GM12878 (cell line): ENCODE measurements at regions not wholly inside any gene's neighbourhood (a gene's known extent, or its start where the extent isn't known, plus 50 kb on each side); places are given as distances from the start of the nearest gene placed in this dataset.

Experiments used
- ATAC-seq: fragments of 200-7000 bp; cut with Tn5 transposase; 3 replicates; pipeline ENCODE4 v1.9.1; 2020; ENCODE audit warnings: mild to moderate bottlenecking, moderate library complexity
- BruUV-seq: library from RNA; stranded (reverse); fragments of 400-500 nt; replicated peaks from 2 replicates; lab custom pipeline; 2021; lab: Mats Ljungman, UMichigan
- CTCF ChIA-PET: fragments of 300-600 bp; sonication (Branson Sonifier 250); formaldehyde crosslinking; extraction: SDS; loops from one replicate; lab custom pipeline; 2021; ENCODE audit warnings: inconsistent platforms; lab: Yijun Ruan, JAX
- POLR2A ChIA-PET: fragments of 350-600 bp; formaldehyde crosslinking; extraction: SDS; loops from one replicate; lab custom pipeline; 2021; ENCODE audit warnings: inconsistent platforms; lab: Charles Lee
- RAD21 ChIA-PET: fragments of 300-600 bp; sonication (Branson Sonifier 250); formaldehyde crosslinking; loops from one replicate; lab custom pipeline; 2023; ENCODE audit warnings: antibody characterized with exemption; ENCODE audit not compliant: unreplicated experiment; lab: Charles Lee
- SMC1A ChIA-PET: fragments of 300-600 bp; sonication (Branson Sonifier 250); formaldehyde crosslinking; loops from one replicate; lab custom pipeline; 2023; ENCODE audit not compliant: unreplicated experiment, uncharacterized antibody; lab: Charles Lee
- DNase-seq: peaks from one replicate; pipeline ENCODE4 v3.0.0-alpha.2; 2011; ENCODE audit warnings: low read depth, low spot score
- FAIRE-seq: peaks from 3 replicates; lab custom pipeline; 2011; peaks lifted over from hg19 to GRCh38; lab: Jason Lieb, UNC
- H2AFZ ChIP-seq: 2 replicates; pipeline ENCODE4 v1.6.0; 2011; ENCODE audit warnings: low read depth, low read length, control low read depth; ENCODE audit not compliant: control insufficient read depth
- H3K27ac ChIP-seq: 2 replicates; pipeline ENCODE4 v1.5.1; 2011; ENCODE audit warnings: control low read depth; ENCODE audit not compliant: control insufficient read depth, insufficient read depth
- H3K27me3 ChIP-seq, 2 experiments: replicated peaks in 1 of 2; 2 replicates each; pipeline versions ENCODE4 v1.6.0 to v1.6.1; 2011; ENCODE audit warnings: low read length in 1 of 2; ENCODE audit not compliant: control insufficient read depth in 2 of 2, insufficient read depth in 2 of 2
- H3K36me3 ChIP-seq, 2 experiments: 2 replicates each; pipeline ENCODE4 v1.5.1; 2011; ENCODE audit warnings: low read length in 1 of 2; ENCODE audit not compliant: control insufficient read depth in 2 of 2, insufficient read depth in 2 of 2
- H3K4me1 ChIP-seq: 2 replicates; pipeline ENCODE4 v1.6.1; 2011; ENCODE audit warnings: mild to moderate bottlenecking, low read length, moderate library complexity, mixed read lengths; ENCODE audit not compliant: control insufficient read depth, insufficient read depth
- H3K4me2 ChIP-seq: 2 replicates; pipeline ENCODE4 v1.6.0; 2011; ENCODE audit warnings: control low read depth; ENCODE audit not compliant: control insufficient read depth, insufficient read depth
- H3K4me3 ChIP-seq: fragments of 200-600 bp; sonication (generic); 2 replicates; pipeline ENCODE4 v1.5.1; 2016
- H3K79me2 ChIP-seq: 2 replicates; pipeline ENCODE4 v1.6.0; 2011; ENCODE audit warnings: low read length; ENCODE audit not compliant: control insufficient read depth, insufficient read depth
- H3K9ac ChIP-seq: 2 replicates; pipeline ENCODE4 v1.8.0; 2011; ENCODE audit warnings: low read length, control low read depth, mixed read lengths; ENCODE audit not compliant: control insufficient read depth, insufficient read depth
- H3K9me3 ChIP-seq: replicated peaks from 3 replicates; pipeline ENCODE4 v1.5.1; 2011; ENCODE audit warnings: mild to moderate bottlenecking, low read length; ENCODE audit not compliant: control insufficient read depth, insufficient read depth
- H4K20me1 ChIP-seq: 2 replicates; pipeline ENCODE4 v1.6.0; 2011; ENCODE audit not compliant: control insufficient read depth, insufficient read depth
- BCL11A ChIP-seq: IDR thresholded peaks from 2 replicates; pipeline ENCODE4 v1.6.1; 2011; ENCODE audit warnings: low read depth, low read length
- NFYB ChIP-seq: IDR thresholded peaks from 2 replicates; pipeline ENCODE4 v1.6.1; 2011; ENCODE audit warnings: low read depth, mild to moderate bottlenecking, low read length, improper control_type of control experiment, moderate library complexity; ENCODE audit not compliant: insufficient read depth
- NRF1 ChIP-seq: conservative IDR thresholded peaks from 2 replicates; pipeline ENCODE4 v1.6.1; 2011; ENCODE audit warnings: mild to moderate bottlenecking, low read depth, low read length, improper control_type of control experiment
- POLR2A ChIP-seq: IDR thresholded peaks from 2 replicates; pipeline ENCODE4 v1.6.1; 2011; ENCODE audit warnings: low read depth, mild to moderate bottlenecking, low read length
- POLR2AphosphoS5 ChIP-seq: IDR thresholded peaks from 2 replicates; pipeline ENCODE4 v1.6.1; 2011; ENCODE audit warnings: mild to moderate bottlenecking, low read length, inconsistent platforms
- POU2F2 ChIP-seq: IDR thresholded peaks from 3 replicates; pipeline ENCODE4 v1.6.1; 2011; ENCODE audit warnings: low read depth, mild to moderate bottlenecking, low read length, borderline replicate concordance
- RAD51 ChIP-seq: fragments of 450-650 bp; IDR thresholded peaks from 2 replicates; pipeline ENCODE4 v1.6.1; 2016; ENCODE audit warnings: moderate library complexity, mild to moderate bottlenecking, inconsistent platforms
- SREBF1 ChIP-seq: IDR thresholded peaks from 2 replicates; pipeline ENCODE4 v1.6.1; 2012; ENCODE audit warnings: mild to moderate bottlenecking, low read length
- SUPT20H ChIP-seq: IDR thresholded peaks from 2 replicates; pipeline ENCODE4 v1.6.1; 2011; ENCODE audit warnings: low read depth, mild to moderate bottlenecking, low read length, moderate library complexity, borderline replicate concordance; ENCODE audit not compliant: control insufficient read depth
- TCF3 ChIP-seq: IDR thresholded peaks from 2 replicates; pipeline ENCODE4 v1.6.1; 2012; ENCODE audit warnings: low read depth, mild to moderate bottlenecking, low read length, borderline replicate concordance; ENCODE audit not compliant: insufficient read depth
- YY1 ChIP-seq: IDR thresholded peaks from 2 replicates; pipeline ENCODE4 v1.6.1; 2011; ENCODE audit warnings: low read depth, mild to moderate bottlenecking, low read length
- WGBS: methylation state at CpG from one replicate; pipeline ENCODE4 v1.1.6; 2016; ENCODE audit warnings: low lambda C conversion rate; ENCODE audit not compliant: insufficient replicate concordance, insufficient coverage; ENCODE audit errors: missing lambda C conversion rate; 5-methylcytosine and 5-hydroxymethylcytosine counted together
- in situ Hi-C: fragments of 300-500 bp; cut with MboI; formaldehyde crosslinking; loops from 9 replicates; pipeline ENCODE4 v1.14.3; 2018; ENCODE audit warnings: mixed read lengths
- intact Hi-C: fragments of 100-400 bp; cut with micrococcal nuclease; formaldehyde crosslinking; loops from one replicate; pipeline ENCODE4 v1.14.2; 2022; ENCODE audit not compliant: unreplicated experiment
- TF ChIP-seq, protein P1 (sequence below): fragments of 450-650 bp; formaldehyde crosslinking; IDR thresholded peaks from 2 replicates; pipeline ENCODE4 v1.5.0; 2022; ENCODE audit warnings: mild to moderate bottlenecking, missing genetic modification characterization
- TF ChIP-seq, protein P2 (sequence below): IDR thresholded peaks from 2 replicates; pipeline ENCODE4 v1.6.1; 2012; ENCODE audit warnings: low read depth, low read length, improper control_type of control experiment
- TF ChIP-seq, protein P3 (sequence below): fragments of 450-650 bp; conservative IDR thresholded peaks from 2 replicates; pipeline ENCODE4 v1.6.1; 2017; ENCODE audit warnings: mild to moderate bottlenecking, moderate library complexity

GRCh38 chr2:177119099-177119498 is 93.5 kb upstream of the HNRNPA3 start:
- no peak for DNase-seq
- no peak for FAIRE-seq
- no peak overlapping the region for H3K4me3 ChIP-seq
- H3K9me3 ChIP-seq: no peaks in the 10 kb centered on the region
- ATAC-seq: no peak
- CTCF ChIA-PET: no interaction called here
- no peaks in the 10 kb centered on the region for H3K79me2 ChIP-seq
- H4K20me1 ChIP-seq: no peaks in the 10 kb centered on the region
- H3K27ac ChIP-seq: no peak overlapping the region
- intact Hi-C loops (no loop called here), in situ Hi-C loops (no loop called here)
- RAD21 ChIA-PET: no interaction called here
- no peak overlapping the region for H2AFZ ChIP-seq
- H3K9ac ChIP-seq: no peak overlapping the region
- H3K27me3 ChIP-seq: no peaks in the 10 kb centered on the region; a peak in 1 of 4 replicates
- POLR2A ChIA-PET: no interaction called here
- H3K4me1 ChIP-seq: no peaks in the 10 kb centered on the region
- TF ChIP-seq, protein P1, sequence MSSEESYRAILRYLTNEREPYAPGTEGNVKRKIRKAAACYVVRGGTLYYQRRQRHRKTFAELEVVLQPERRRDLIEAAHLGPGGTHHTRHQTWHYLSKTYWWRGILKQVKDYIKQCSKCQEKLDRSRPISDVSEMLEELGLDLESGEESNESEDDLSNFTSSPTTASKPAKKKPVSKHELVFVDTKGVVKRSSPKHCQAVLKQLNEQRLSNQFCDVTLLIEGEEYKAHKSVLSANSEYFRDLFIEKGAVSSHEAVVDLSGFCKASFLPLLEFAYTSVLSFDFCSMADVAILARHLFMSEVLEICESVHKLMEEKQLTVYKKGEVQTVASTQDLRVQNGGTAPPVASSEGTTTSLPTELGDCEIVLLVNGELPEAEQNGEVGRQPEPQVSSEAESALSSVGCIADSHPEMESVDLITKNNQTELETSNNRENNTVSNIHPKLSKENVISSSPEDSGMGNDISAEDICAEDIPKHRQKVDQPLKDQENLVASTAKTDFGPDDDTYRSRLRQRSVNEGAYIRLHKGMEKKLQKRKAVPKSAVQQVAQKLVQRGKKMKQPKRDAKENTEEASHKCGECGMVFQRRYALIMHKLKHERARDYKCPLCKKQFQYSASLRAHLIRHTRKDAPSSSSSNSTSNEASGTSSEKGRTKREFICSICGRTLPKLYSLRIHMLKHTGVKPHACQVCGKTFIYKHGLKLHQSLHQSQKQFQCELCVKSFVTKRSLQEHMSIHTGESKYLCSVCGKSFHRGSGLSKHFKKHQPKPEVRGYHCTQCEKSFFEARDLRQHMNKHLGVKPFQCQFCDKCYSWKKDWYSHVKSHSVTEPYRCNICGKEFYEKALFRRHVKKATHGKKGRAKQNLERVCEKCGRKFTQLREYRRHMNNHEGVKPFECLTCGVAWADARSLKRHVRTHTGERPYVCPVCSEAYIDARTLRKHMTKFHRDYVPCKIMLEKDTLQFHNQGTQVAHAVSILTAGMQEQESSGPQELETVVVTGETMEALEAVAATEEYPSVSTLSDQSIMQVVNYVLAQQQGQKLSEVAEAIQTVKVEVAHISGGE (CRISPR knock-in tag): no peak
- TF ChIP-seq POLR2A: no peak
- TF ChIP-seq POU2F2: no peak
- no peak for TF ChIP-seq BCL11A
- TF ChIP-seq, protein P2, sequence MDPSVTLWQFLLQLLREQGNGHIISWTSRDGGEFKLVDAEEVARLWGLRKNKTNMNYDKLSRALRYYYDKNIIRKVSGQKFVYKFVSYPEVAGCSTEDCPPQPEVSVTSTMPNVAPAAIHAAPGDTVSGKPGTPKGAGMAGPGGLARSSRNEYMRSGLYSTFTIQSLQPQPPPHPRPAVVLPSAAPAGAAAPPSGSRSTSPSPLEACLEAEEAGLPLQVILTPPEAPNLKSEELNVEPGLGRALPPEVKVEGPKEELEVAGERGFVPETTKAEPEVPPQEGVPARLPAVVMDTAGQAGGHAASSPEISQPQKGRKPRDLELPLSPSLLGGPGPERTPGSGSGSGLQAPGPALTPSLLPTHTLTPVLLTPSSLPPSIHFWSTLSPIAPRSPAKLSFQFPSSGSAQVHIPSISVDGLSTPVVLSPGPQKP: no peak
- TF ChIP-seq, protein P3, sequence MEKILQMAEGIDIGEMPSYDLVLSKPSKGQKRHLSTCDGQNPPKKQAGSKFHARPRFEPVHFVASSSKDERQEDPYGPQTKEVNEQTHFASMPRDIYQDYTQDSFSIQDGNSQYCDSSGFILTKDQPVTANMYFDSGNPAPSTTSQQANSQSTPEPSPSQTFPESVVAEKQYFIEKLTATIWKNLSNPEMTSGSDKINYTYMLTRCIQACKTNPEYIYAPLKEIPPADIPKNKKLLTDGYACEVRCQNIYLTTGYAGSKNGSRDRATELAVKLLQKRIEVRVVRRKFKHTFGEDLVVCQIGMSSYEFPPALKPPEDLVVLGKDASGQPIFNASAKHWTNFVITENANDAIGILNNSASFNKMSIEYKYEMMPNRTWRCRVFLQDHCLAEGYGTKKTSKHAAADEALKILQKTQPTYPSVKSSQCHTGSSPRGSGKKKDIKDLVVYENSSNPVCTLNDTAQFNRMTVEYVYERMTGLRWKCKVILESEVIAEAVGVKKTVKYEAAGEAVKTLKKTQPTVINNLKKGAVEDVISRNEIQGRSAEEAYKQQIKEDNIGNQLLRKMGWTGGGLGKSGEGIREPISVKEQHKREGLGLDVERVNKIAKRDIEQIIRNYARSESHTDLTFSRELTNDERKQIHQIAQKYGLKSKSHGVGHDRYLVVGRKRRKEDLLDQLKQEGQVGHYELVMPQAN: no peak
- TF ChIP-seq NFYB: no peak
- TF ChIP-seq POLR2AphosphoS5: no peak
- TF ChIP-seq YY1: no peak
- TF ChIP-seq RAD51: no peak
- no peak for TF ChIP-seq SREBF1
- TF ChIP-seq NRF1: no peak
- TF ChIP-seq TCF3: no peak
- TF ChIP-seq SUPT20H: no peak
- no peak overlapping the region for H3K4me2 ChIP-seq
- 50% methylated on average over 5 of the region's 5 CpGs for WGBS
- no peaks in the 10 kb centered on the region for H3K36me3 ChIP-seq
- BruUV-seq: no TSS peak
- SMC1A ChIA-PET: interaction anchor here (1.1 kb wide), 1 partner anchor 157 kb away, joined by 3 read pairs; no protein-coding TSS in a partner anchor
